ENCODE measurements at regions not wholly inside any gene's neighbourhood (a gene's known extent, or its start where the extent isn't known, plus 50 kb on each side); places are given as distances from the start of the nearest gene placed in this dataset.

GRCh38 chr3:110470310-110470709 is 601.3 kb upstream of the NECTIN3 start:
- H3K36me3 Mint-ChIP-seq = no peaks in the 10 kb centered on the region
- H3K4me1 Mint-ChIP-seq = no peaks in the 10 kb centered on the region
- no CpG with 5 or more reads among the region's 3 CpGs for WGBS (ENCODE audit: insufficient coverage)
- H3K27me3 ChIP-seq (replicated peaks in 1 of 2; ENCODE audit: control insufficient read depth in 2 of 2, extremely low read depth in 1 of 2, insufficient read depth in 2 of 2, low read length in 1 of 2) = no peaks in the 10 kb centered on the region
- ChIA-PET POLR2A (no interaction called here), CTCF (no interaction called here)
- no peak for ATAC-seq (replicated peaks in 1 of 4)
- no peak for DNase-seq
- H3K27ac Mint-ChIP-seq = no peak overlapping the region
- H3K4me3 ChIP-seq (ENCODE audit: control insufficient read depth in 1 of 2, extremely low read depth in 1 of 2, low read length in 1 of 2) = no peak overlapping the region
- H3K9me3 Mint-ChIP-seq = no peaks in the 10 kb centered on the region
- H3K27me3 Mint-ChIP-seq = peaks cover 8 to 12% of the 10 kb centered on the region in 2 donors
- no peaks in the 10 kb centered on the region for H3K36me3 ChIP-seq (ENCODE audit: control insufficient read depth in 2 of 2, extremely low read depth in 1 of 2, insufficient read depth in 1 of 2, low read length in 1 of 2)
- no peaks in the 10 kb centered on the region for H3K9me3 ChIP-seq
- no peak overlapping the region for H3K4me3 Mint-ChIP-seq
- no peaks in the 10 kb centered on the region for H3K4me1 ChIP-seq (ENCODE audit: control insufficient read depth in 1 of 2, extremely low read depth in 1 of 2, insufficient read depth in 2 of 2, low read length in 2 of 2)
- H3K27ac ChIP-seq (ENCODE audit: low read length) = no peak overlapping the region

- ATAC-seq (replicated peaks in 1 of 4) (no peak), DNase-seq (no peak)
- Histone ChIP-seq H3K27ac (ENCODE audit: low read length) (no peak overlapping the region), H3K27me3 (replicated peaks in 1 of 2; ENCODE audit: control insufficient read depth in 2 of 2, extremely low read depth in 1 of 2, insufficient read depth in 2 of 2, low read length in 1 of 2) (no peaks in the 10 kb centered on the region), H3K4me3 (ENCODE audit: control insufficient read depth in 1 of 2, extremely low read depth in 1 of 2, low read length in 1 of 2) (no peak overlapping the region), H3K4me1 (ENCODE audit: control insufficient read depth in 1 of 2, extremely low read depth in 1 of 2, insufficient read depth in 2 of 2, low read length in 2 of 2) (no peaks in the 10 kb centered on the region), H3K36me3 (ENCODE audit: control insufficient read depth in 2 of 2, extremely low read depth in 1 of 2, insufficient read depth in 1 of 2, low read length in 1 of 2) (no peaks in the 10 kb centered on the region), H3K9me3 (no peaks in the 10 kb centered on the region)
- no peaks in the 10 kb centered on the region for H3K9me3 Mint-ChIP-seq
- ChIA-PET CTCF (no interaction called here), POLR2A (no interaction called here)
- H3K27me3 Mint-ChIP-seq = peaks cover 0 to 7% of the 10 kb centered on the region in 2 donors
- H3K27ac Mint-ChIP-seq = no peak overlapping the region
- no CpG with 5 or more reads among the region's 4 CpGs for WGBS (ENCODE audit: insufficient coverage)
- no peaks in the 10 kb centered on the region for H3K36me3 Mint-ChIP-seq
- H3K4me3 Mint-ChIP-seq = no peak overlapping the region
- H3K4me1 Mint-ChIP-seq = no peaks in the 10 kb centered on the region
Observed at GRCh38 chr3:110473405-110473804, 598.2 kb upstream of the NECTIN3 start.

GRCh38 chr3:110474397-110474796 is 597.2 kb upstream of the NECTIN3 start:
- CTCF ChIA-PET = no interaction called here
- H3K36me3 Mint-ChIP-seq = no peaks in the 10 kb centered on the region
- Histone ChIP-seq H3K36me3 (ENCODE audit: control insufficient read depth in 2 of 2, extremely low read depth in 1 of 2, insufficient read depth in 1 of 2, low read length in 1 of 2) (no peaks in the 10 kb centered on the region), H3K9me3 (no peaks in the 10 kb centered on the region), H3K27me3 (replicated peaks in 1 of 2; ENCODE audit: control insufficient read depth in 2 of 2, extremely low read depth in 1 of 2, insufficient read depth in 2 of 2, low read length in 1 of 2) (no peaks in the 10 kb centered on the region), H3K4me1 (ENCODE audit: control insufficient read depth in 1 of 2, extremely low read depth in 1 of 2, insufficient read depth in 2 of 2, low read length in 2 of 2) (no peaks in the 10 kb centered on the region), H3K4me3 (ENCODE audit: control insufficient read depth in 1 of 2, extremely low read depth in 1 of 2, low read length in 1 of 2) (no peak overlapping the region), H3K27ac (ENCODE audit: low read length) (no peak overlapping the region)
- POLR2A ChIA-PET = no interaction called here
- DNase-seq (no peak), ATAC-seq (replicated peaks in 1 of 4) (no peak)
- no CpG with 5 or more reads among the region's 2 CpGs for WGBS (ENCODE audit: insufficient coverage)
- H3K27me3 Mint-ChIP-seq = peaks cover 0 to 7% of the 10 kb centered on the region in 2 donors
- H3K27ac Mint-ChIP-seq = no peak overlapping the region
- no peak overlapping the region for H3K4me3 Mint-ChIP-seq
- no peaks in the 10 kb centered on the region for H3K9me3 Mint-ChIP-seq
- H3K4me1 Mint-ChIP-seq = no peaks in the 10 kb centered on the region

GRCh38 chr3:110478377-110479054 is 593.1 kb upstream of the NECTIN3 start:
- ChIA-PET POLR2A (interaction anchor here in 1 of 2 donors (0.6 kb wide), 1 partner anchor 744 kb away, joined by 8 read pairs; no protein-coding TSS in a partner anchor), CTCF (no interaction called here)
- no peaks in the 10 kb centered on the region for H3K4me1 Mint-ChIP-seq
- peaks cover 0 to 4% of the 10 kb centered on the region in 2 donors for H3K27me3 Mint-ChIP-seq
- H3K36me3 Mint-ChIP-seq = no peaks in the 10 kb centered on the region
- H3K4me3 ChIP-seq (ENCODE audit: control insufficient read depth in 1 of 2, extremely low read depth in 1 of 2, low read length in 1 of 2) = no peak overlapping the region
- no peak for ATAC-seq (replicated peaks in 1 of 4)
- no peaks in the 10 kb centered on the region for H3K4me1 ChIP-seq (ENCODE audit: control insufficient read depth in 1 of 2, extremely low read depth in 1 of 2, insufficient read depth in 2 of 2, low read length in 2 of 2)
- no CpG with 5 or more reads among the region's 4 CpGs for WGBS (ENCODE audit: insufficient coverage)
- H3K36me3 ChIP-seq (ENCODE audit: control insufficient read depth in 2 of 2, extremely low read depth in 1 of 2, insufficient read depth in 1 of 2, low read length in 1 of 2) = no peaks in the 10 kb centered on the region
- no peak overlapping the region for H3K4me3 Mint-ChIP-seq
- no peak overlapping the region for H3K27ac Mint-ChIP-seq
- H3K27ac ChIP-seq (ENCODE audit: low read length) = no peak overlapping the region
- no peak for DNase-seq
- peaks cover 0 to 7% (median 3%) of the 10 kb centered on the region in 3 donors for H3K9me3 Mint-ChIP-seq
- H3K9me3 ChIP-seq = no peaks in the 10 kb centered on the region
- H3K27me3 ChIP-seq (replicated peaks in 1 of 2; ENCODE audit: control insufficient read depth in 2 of 2, extremely low read depth in 1 of 2, insufficient read depth in 2 of 2, low read length in 1 of 2) = no peaks in the 10 kb centered on the region

- WGBS (ENCODE audit: insufficient coverage) = no CpG with 5 or more reads among the region's 2 CpGs
- Mint-ChIP-seq H3K36me3 (no peaks in the 10 kb centered on the region), H3K27me3 (peaks cover 0 to 1% of the 10 kb centered on the region in 2 donors), H3K9me3 (peaks cover 0 to 19% (median 6%) of the 10 kb centered on the region in 3 donors), H3K4me3 (no peak overlapping the region), H3K4me1 (no peaks in the 10 kb centered on the region), H3K27ac (no peak overlapping the region)
- no peak for ATAC-seq (replicated peaks in 1 of 4)
- Histone ChIP-seq H3K27me3 (replicated peaks in 1 of 2; ENCODE audit: control insufficient read depth in 2 of 2, extremely low read depth in 1 of 2, insufficient read depth in 2 of 2, low read length in 1 of 2) (no peaks in the 10 kb centered on the region), H3K9me3 (no peaks in the 10 kb centered on the region), H3K27ac (ENCODE audit: low read length) (no peak overlapping the region), H3K36me3 (ENCODE audit: control insufficient read depth in 2 of 2, extremely low read depth in 1 of 2, insufficient read depth in 1 of 2, low read length in 1 of 2) (no peaks in the 10 kb centered on the region), H3K4me1 (ENCODE audit: control insufficient read depth in 1 of 2, extremely low read depth in 1 of 2, insufficient read depth in 2 of 2, low read length in 2 of 2) (no peaks in the 10 kb centered on the region), H3K4me3 (ENCODE audit: control insufficient read depth in 1 of 2, extremely low read depth in 1 of 2, low read length in 1 of 2) (no peak overlapping the region)
- ChIA-PET POLR2A (no interaction called here), CTCF (no interaction called here)
- no peak for DNase-seq
Observed at GRCh38 chr3:110479731-110480130, 591.9 kb upstream of the NECTIN3 start.

- no peak overlapping the region for H3K4me3 ChIP-seq (ENCODE audit: control insufficient read depth in 1 of 2, extremely low read depth in 1 of 2, low read length in 1 of 2)
- Mint-ChIP-seq H3K36me3 (no peaks in the 10 kb centered on the region), H3K27ac (no peak overlapping the region), H3K9me3 (peaks cover 10 to 58% (median 22%) of the 10 kb centered on the region in 3 donors), H3K4me1 (no peaks in the 10 kb centered on the region), H3K27me3 (peaks cover 0 to 1% of the 10 kb centered on the region in 2 donors), H3K4me3 (no peak overlapping the region)
- H3K4me1 ChIP-seq (ENCODE audit: control insufficient read depth in 1 of 2, extremely low read depth in 1 of 2, insufficient read depth in 2 of 2, low read length in 2 of 2) = no peaks in the 10 kb centered on the region
- ATAC-seq (replicated peaks in 1 of 4) (no peak), DNase-seq (no peak)
- no peak overlapping the region for H3K27ac ChIP-seq (ENCODE audit: low read length)
- H3K27me3 ChIP-seq (replicated peaks in 1 of 2; ENCODE audit: control insufficient read depth in 2 of 2, extremely low read depth in 1 of 2, insufficient read depth in 2 of 2, low read length in 1 of 2) = no peaks in the 10 kb centered on the region
- H3K36me3 ChIP-seq (ENCODE audit: control insufficient read depth in 2 of 2, extremely low read depth in 1 of 2, insufficient read depth in 1 of 2, low read length in 1 of 2) = no peaks in the 10 kb centered on the region
- H3K9me3 ChIP-seq = no peaks in the 10 kb centered on the region
- ChIA-PET CTCF (no interaction called here), POLR2A (no interaction called here)
- WGBS (ENCODE audit: insufficient coverage) = no CpG with 5 or more reads among the region's 2 CpGs
Observed at GRCh38 chr3:110485389-110485788, 586.2 kb upstream of the NECTIN3 start.

GRCh38 chr3:110487840-110488239 is 583.8 kb upstream of the NECTIN3 start:
- no peak overlapping the region for H3K4me3 Mint-ChIP-seq
- Histone ChIP-seq H3K9me3 (no peaks in the 10 kb centered on the region), H3K27ac (ENCODE audit: low read length) (no peak overlapping the region), H3K4me1 (ENCODE audit: control insufficient read depth in 1 of 2, extremely low read depth in 1 of 2, insufficient read depth in 2 of 2, low read length in 2 of 2) (no peaks in the 10 kb centered on the region), H3K36me3 (ENCODE audit: control insufficient read depth in 2 of 2, extremely low read depth in 1 of 2, insufficient read depth in 1 of 2, low read length in 1 of 2) (no peaks in the 10 kb centered on the region), H3K27me3 (replicated peaks in 1 of 2; ENCODE audit: control insufficient read depth in 2 of 2, extremely low read depth in 1 of 2, insufficient read depth in 2 of 2, low read length in 1 of 2) (no peaks in the 10 kb centered on the region), H3K4me3 (ENCODE audit: control insufficient read depth in 1 of 2, extremely low read depth in 1 of 2, low read length in 1 of 2) (no peak overlapping the region)
- ChIA-PET CTCF (no interaction called here), POLR2A (no interaction called here)
- no peak for DNase-seq
- H3K4me1 Mint-ChIP-seq = no peaks in the 10 kb centered on the region
- no CpG with 5 or more reads among the region's 1 CpG for WGBS (ENCODE audit: insufficient coverage)
- no peaks in the 10 kb centered on the region for H3K27me3 Mint-ChIP-seq
- H3K36me3 Mint-ChIP-seq = no peaks in the 10 kb centered on the region
- H3K27ac Mint-ChIP-seq = no peak overlapping the region
- ATAC-seq (replicated peaks in 1 of 4) = no peak
- peaks cover 10 to 51% (median 20%) of the 10 kb centered on the region in 3 donors for H3K9me3 Mint-ChIP-seq
